NCI-H524 (cell line): ENCODE measurements at regions not wholly inside any gene's neighbourhood (a gene's known extent, or its start where the extent isn't known, plus 50 kb on each side); places are given as distances from the start of the nearest gene placed in this dataset.

ENCODE experiments used
- DNase-seq, 2 experiments: peaks; one replicate each; lab custom pipeline; 2025; lab: John Stamatoyannopoulos, UW

- DNase-seq = no peak
Measured at GRCh38 chr2:67709835-67710234, 312.7 kb downstream of the ETAA1 start.

- no peak for DNase-seq
Measured at GRCh38 chr2:67712484-67712883, 315.4 kb downstream of the ETAA1 start.

GRCh38 chr2:67713376-67713775, 316.2 kb downstream of the ETAA1 start:
- DNase-seq = no peak

GRCh38 chr2:67716895-67717396, 319.8 kb downstream of the ETAA1 start:
- DNase-seq = no peak

GRCh38 chr2:67717692-67718091, 320.6 kb downstream of the ETAA1 start:
- DNase-seq = peak in 1 of 2 experiments; percentile 6

GRCh38 chr2:67719351-67719750, 322.2 kb downstream of the ETAA1 start:
- DNase-seq = no peak

GRCh38 chr2:67721516-67721915, 324.4 kb downstream of the ETAA1 start:
- no peak for DNase-seq

GRCh38 chr2:67724261-67724660, 327.1 kb downstream of the ETAA1 start:
- no peak for DNase-seq

GRCh38 chr2:67725731-67726130, 328.6 kb downstream of the ETAA1 start:
- DNase-seq = no peak

GRCh38 chr2:67726416-67726815, 329.3 kb downstream of the ETAA1 start:
- DNase-seq = no peak

- DNase-seq = no peak
Measured at GRCh38 chr2:67727131-67727530, 330.0 kb downstream of the ETAA1 start.

- DNase-seq = no peak
Measured at GRCh38 chr2:67727623-67728022, 330.5 kb downstream of the ETAA1 start.

- no peak for DNase-seq
Measured at GRCh38 chr2:67729474-67729873, 332.3 kb downstream of the ETAA1 start.

- peak; percentile 18 to 58 for DNase-seq
Measured at GRCh38 chr2:67733517-67733916, 329.3 kb downstream of the C1D start.

GRCh38 chr2:67752199-67752598, 310.6 kb downstream of the C1D start:
- peak; percentile 6 to 31 for DNase-seq

- no peak for DNase-seq
Measured at GRCh38 chr2:67752969-67753368, 309.8 kb downstream of the C1D start.

GRCh38 chr2:67755156-67755882, 307.5 kb downstream of the C1D start:
- no peak for DNase-seq

- no peak for DNase-seq
Measured at GRCh38 chr2:67760995-67761394, 301.8 kb downstream of the C1D start.

GRCh38 chr2:67771380-67771779, 291.4 kb downstream of the C1D start:
- no peak for DNase-seq

GRCh38 chr2:67772216-67773170, 290.3 kb downstream of the C1D start:
- no peak for DNase-seq

GRCh38 chr2:67773851-67774250, 289.0 kb downstream of the C1D start:
- DNase-seq = no peak

- no peak for DNase-seq
Measured at GRCh38 chr2:67776276-67776675, 286.5 kb downstream of the C1D start.

GRCh38 chr2:67777010-67777409, 285.8 kb downstream of the C1D start:
- DNase-seq = no peak
